Caco-2 (cell line): ENCODE measurements at regions not wholly inside any gene's neighbourhood (a gene's known extent, or its start where the extent isn't known, plus 50 kb on each side); places are given as distances from the start of the nearest gene placed in this dataset.

Experiments used
- BruUV-seq: library from RNA; stranded (reverse); fragments of 400-500 nt; replicated peaks from 2 replicates; lab custom pipeline; 2021; lab: Mats Ljungman, UMichigan
- CTCF ChIA-PET: fragments of 300-600 bp; sonication (Branson Sonifier 250); formaldehyde crosslinking; loops from one replicate; lab custom pipeline; 2022; ENCODE audit warnings: antibody characterized with exemption; lab: Charles Lee
- POLR2A ChIA-PET: fragments of 300-600 bp; sonication (Branson Sonifier 250); formaldehyde crosslinking; loops from one replicate; lab custom pipeline; 2022; ENCODE audit warnings: antibody characterized with exemption; lab: Charles Lee
- DNase-seq, 2 experiments: peaks; one replicate each; pipeline versions ENCODE4 v3.0.0 to v3.0.0-alpha.2; 2020 to 2022
- H3K27me3 ChIP-seq: replicated peaks from 2 replicates; pipeline ENCODE4 v1.6.0; 2011; ENCODE audit warnings: low read length; ENCODE audit not compliant: control insufficient read depth, insufficient read depth
- H3K36me3 ChIP-seq: 2 replicates; pipeline ENCODE4 v1.5.1; 2011; ENCODE audit warnings: low read length; ENCODE audit not compliant: control insufficient read depth, insufficient read depth
- H3K4me1 ChIP-seq: fragments of 250-450 bp; sonication (Bioruptor Pico); 2 replicates; pipeline ENCODE4 v1.5.1; 2020; ENCODE audit warnings: mild to moderate bottlenecking
- H3K4me3 ChIP-seq: 2 replicates; pipeline ENCODE4 v1.5.1; 2011; ENCODE audit warnings: low read depth, mild to moderate bottlenecking, control low read depth, low read length
- H3K9me3 ChIP-seq: fragments of 250-450 bp; sonication (Bioruptor Pico); 2 replicates; pipeline ENCODE4 v1.5.1; 2020; ENCODE audit warnings: mild to moderate bottlenecking, moderate library complexity
- H3K27ac Mint-ChIP-seq: one replicate; pipeline ENCODE4 v1.8.0; 2022; ENCODE audit warnings: mixed read lengths; ENCODE audit not compliant: unreplicated experiment
- H3K27me3 Mint-ChIP-seq: one replicate; pipeline ENCODE4 v1.8.0; 2022; ENCODE audit warnings: mixed read lengths; ENCODE audit not compliant: insufficient read depth, unreplicated experiment
- H3K36me3 Mint-ChIP-seq: one replicate; pipeline ENCODE4 v1.8.0; 2022; ENCODE audit warnings: mild to moderate bottlenecking, mixed read lengths; ENCODE audit not compliant: insufficient read depth, unreplicated experiment
- H3K4me1 Mint-ChIP-seq: one replicate; pipeline ENCODE4 v1.8.0; 2022; ENCODE audit warnings: low read depth, mixed read lengths; ENCODE audit not compliant: unreplicated experiment
- H3K4me3 Mint-ChIP-seq: one replicate; pipeline ENCODE4 v1.8.0; 2022; ENCODE audit warnings: mild to moderate bottlenecking, moderate library complexity, mixed read lengths; ENCODE audit not compliant: unreplicated experiment
- H3K9me3 Mint-ChIP-seq: one replicate; pipeline ENCODE4 v1.8.0; 2022; ENCODE audit warnings: mixed read lengths; ENCODE audit not compliant: unreplicated experiment
- intact Hi-C: fragments of 100-400 bp; cut with micrococcal nuclease; formaldehyde crosslinking; loops from one replicate; pipeline ENCODE4 v1.10.0; 2022; ENCODE audit not compliant: unreplicated experiment
- TF ChIP-seq, protein P1 (sequence below), 2 experiments: fragments of 200-600 bp in 1 of 2; IDR thresholded peaks; 1 replicate in 1 of 2; 2 replicates in 1 of 2; pipeline versions ENCODE4 v1.5.1 to v1.8.0; 2011 to 2022; ENCODE audit warnings: antibody characterized with exemption in 1 of 2, control low read depth in 1 of 2, inconsistent platforms in 1 of 2, low read depth in 1 of 2, low read length in 1 of 2, mild to moderate bottlenecking in 1 of 2, moderate library complexity in 1 of 2; ENCODE audit not compliant: insufficient read depth in 1 of 2, severe bottlenecking in 1 of 2, unreplicated experiment in 1 of 2

GRCh38 chr5:104998169-104998568 lies 1435.6 kb upstream of the NUDT12 start:
- H3K9me3 ChIP-seq: no peaks in the 10 kb centered on the region
- no peaks in the 10 kb centered on the region for H3K4me1 ChIP-seq
- no peaks in the 10 kb centered on the region for H3K27me3 Mint-ChIP-seq
- no peak overlapping the region for H3K4me3 ChIP-seq
- no peaks in the 10 kb centered on the region for H3K27me3 ChIP-seq
- CTCF ChIA-PET: no interaction called here
- H3K9me3 Mint-ChIP-seq: no peaks in the 10 kb centered on the region
- no peak for DNase-seq
- no peaks in the 10 kb centered on the region for H3K36me3 Mint-ChIP-seq
- intact Hi-C loops: no loop called here
- H3K4me1 Mint-ChIP-seq: no peaks in the 10 kb centered on the region
- BruUV-seq: no TSS peak
- no peak overlapping the region for H3K4me3 Mint-ChIP-seq
- H3K27ac Mint-ChIP-seq: no peak overlapping the region
- TF ChIP-seq, protein P1, sequence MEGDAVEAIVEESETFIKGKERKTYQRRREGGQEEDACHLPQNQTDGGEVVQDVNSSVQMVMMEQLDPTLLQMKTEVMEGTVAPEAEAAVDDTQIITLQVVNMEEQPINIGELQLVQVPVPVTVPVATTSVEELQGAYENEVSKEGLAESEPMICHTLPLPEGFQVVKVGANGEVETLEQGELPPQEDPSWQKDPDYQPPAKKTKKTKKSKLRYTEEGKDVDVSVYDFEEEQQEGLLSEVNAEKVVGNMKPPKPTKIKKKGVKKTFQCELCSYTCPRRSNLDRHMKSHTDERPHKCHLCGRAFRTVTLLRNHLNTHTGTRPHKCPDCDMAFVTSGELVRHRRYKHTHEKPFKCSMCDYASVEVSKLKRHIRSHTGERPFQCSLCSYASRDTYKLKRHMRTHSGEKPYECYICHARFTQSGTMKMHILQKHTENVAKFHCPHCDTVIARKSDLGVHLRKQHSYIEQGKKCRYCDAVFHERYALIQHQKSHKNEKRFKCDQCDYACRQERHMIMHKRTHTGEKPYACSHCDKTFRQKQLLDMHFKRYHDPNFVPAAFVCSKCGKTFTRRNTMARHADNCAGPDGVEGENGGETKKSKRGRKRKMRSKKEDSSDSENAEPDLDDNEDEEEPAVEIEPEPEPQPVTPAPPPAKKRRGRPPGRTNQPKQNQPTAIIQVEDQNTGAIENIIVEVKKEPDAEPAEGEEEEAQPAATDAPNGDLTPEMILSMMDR (IDR thresholded peaks at IDR 0.05; ENCODE audit: insufficient read depth in 1 of 2, low read depth in 1 of 2, low read length in 1 of 2, severe bottlenecking in 1 of 2, unreplicated experiment in 1 of 2): no peak
- no peaks in the 10 kb centered on the region for H3K36me3 ChIP-seq
- POLR2A ChIA-PET: no interaction called here

- no peak for DNase-seq
- Histone ChIP-seq H3K4me3 (no peak overlapping the region), H3K36me3 (no peaks in the 10 kb centered on the region), H3K9me3 (peaks cover 5% of the 10 kb centered on the region; the same call in 1 of the 2 replicates), H3K27me3 (no peaks in the 10 kb centered on the region), H3K4me1 (no peaks in the 10 kb centered on the region)
- Mint-ChIP-seq H3K36me3 (no peaks in the 10 kb centered on the region), H3K27me3 (no peaks in the 10 kb centered on the region), H3K9me3 (peaks cover 28% of the 10 kb centered on the region), H3K4me3 (no peak overlapping the region), H3K27ac (no peak overlapping the region), H3K4me1 (no peaks in the 10 kb centered on the region)
- CTCF ChIA-PET: no interaction called here
- intact Hi-C loops: no loop called here
- POLR2A ChIA-PET: no interaction called here
- no TSS peak for BruUV-seq
- TF ChIP-seq, protein P1 (IDR thresholded peaks at IDR 0.05; ENCODE audit: insufficient read depth in 1 of 2, low read depth in 1 of 2, low read length in 1 of 2, severe bottlenecking in 1 of 2, unreplicated experiment in 1 of 2): no peak
Measured at GRCh38 chr5:104987074-104987473, 1424.5 kb upstream of the NUDT12 start.

DNA sequence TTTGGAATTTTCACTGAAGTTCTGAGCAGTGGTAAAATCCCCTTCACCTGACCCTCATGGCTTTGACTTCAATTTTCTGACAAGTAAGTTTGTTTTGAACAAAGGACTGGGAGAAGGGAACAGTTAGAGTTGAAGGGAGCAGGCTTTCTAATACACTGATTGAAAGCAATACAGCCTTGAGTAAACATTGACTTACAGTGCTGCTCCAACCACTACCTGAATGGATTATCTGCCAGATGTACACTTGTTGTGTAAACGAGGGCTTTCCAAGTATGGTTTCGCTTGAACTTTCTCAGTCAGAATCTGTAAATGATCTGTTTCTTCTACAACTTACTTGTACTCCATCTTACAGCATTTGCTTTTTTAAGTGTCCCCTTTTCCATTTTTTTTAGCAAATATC lies 1414.9 kb upstream of the NUDT12 start:
- DNase-seq: peak in 1 of 2 experiments; percentile 14

More for the DNA sequence above, 1414.9 kb upstream of the NUDT12 start:
- Mint-ChIP-seq H3K27me3 (no peaks in the 10 kb centered on the region), H3K4me3 (no peak overlapping the region), H3K4me1 (peaks cover 12% of the 10 kb centered on the region), H3K9me3 (peaks cover 17% of the 10 kb centered on the region), H3K27ac (no peak overlapping the region), H3K36me3 (no peaks in the 10 kb centered on the region)
- H3K9me3 ChIP-seq: no peaks in the 10 kb centered on the region
- TF ChIP-seq, protein P1 (IDR thresholded peaks at IDR 0.05; ENCODE audit: insufficient read depth in 1 of 2, low read depth in 1 of 2, low read length in 1 of 2, severe bottlenecking in 1 of 2, unreplicated experiment in 1 of 2): no peak
- H3K36me3 ChIP-seq: no peaks in the 10 kb centered on the region
- H3K27me3 ChIP-seq: no peaks in the 10 kb centered on the region
- no TSS peak for BruUV-seq
- H3K4me1 ChIP-seq: 0 out of 2 replicates have a peak, but pooled peaks cover 6% of the 10 kb centered on the region
- intact Hi-C loops: no loop called here
- H3K4me3 ChIP-seq: no peak overlapping the region
- ChIA-PET CTCF (no interaction called here), POLR2A (no interaction called here)
